K562 (cell line): ENCODE measurements at regions not wholly inside any gene's neighbourhood (a gene's known extent, or its start where the extent isn't known, plus 50 kb on each side); places are given as distances from the start of the nearest gene placed in this dataset.
"Not testable (repeated sequence)": the region's sequence is repeated elsewhere in the genome, so short reads cannot be mapped to it uniquely, and the experiment has no call there.

ENCODE experiments used
- ATAC-seq: fragments of 200-7000 bp; cut with Tn5 transposase; 3 replicates; pipeline ENCODE4 v1.9.1; 2020; ENCODE audit warnings: moderate library complexity
- BruUV-seq: library from RNA; stranded (reverse); fragments of 400-500 nt; replicated peaks from 2 replicates; lab custom pipeline; 2021; lab: Mats Ljungman, UMichigan
- CTCF ChIA-PET: fragments of 300-600 bp; formaldehyde crosslinking; extraction: SDS; loops from one replicate; lab custom pipeline; 2021; ENCODE audit warnings: low intra/inter-chr PET ratio; lab: Yijun Ruan, JAX
- POLR2A ChIA-PET: fragments of 300-600, 350-650 bp; sonication (Branson Sonifier 250); formaldehyde crosslinking; extraction: SDS; loops from one replicate; lab custom pipeline; 2021; ENCODE audit warnings: antibody characterized with exemption, inconsistent platforms; lab: Yijun Ruan, JAX
- DNase-seq, 4 experiments: peaks; one replicate each; pipeline versions ENCODE4 v3.0.0 to v3.0.0-alpha.2; 2011 to 2018; ENCODE audit warnings: low spot score in 3 of 4, mixed read lengths in 3 of 4; ENCODE audit errors: extremely low read depth in 1 of 4
- FAIRE-seq: peaks from 2 replicates; lab custom pipeline; 2011; peaks lifted over from hg19 to GRCh38; lab: Jason Lieb, UNC
- H2AFZ ChIP-seq: 2 replicates; pipeline ENCODE4 v1.6.0; 2011; ENCODE audit warnings: low read depth, low read length, control low read depth, inconsistent platforms
- H3K27ac ChIP-seq: fragments of 200-600 bp; 3 replicates; pipeline ENCODE4 v1.8.0; 2011; ENCODE audit warnings: low read depth, mild to moderate bottlenecking, control low read depth, inconsistent platforms, low read length, moderate library complexity, mixed read lengths; ENCODE audit errors: extremely low read depth
- H3K27me3 ChIP-seq, 2 experiments: fragments of 300-600 bp in 1 of 2; 2 replicates in 1 of 2; 3 replicates in 1 of 2; pipeline versions ENCODE4 v1.6.0 to v1.8.0; 2011; ENCODE audit warnings: inconsistent platforms in 2 of 2, low read length in 2 of 2, mild to moderate bottlenecking in 1 of 2, mixed read lengths in 1 of 2, moderate library complexity in 1 of 2; ENCODE audit not compliant: control insufficient read depth in 2 of 2, insufficient read depth in 2 of 2
- H3K36me3 ChIP-seq: fragments of 300-600 bp; 3 replicates; pipeline ENCODE4 v1.8.0; 2011; ENCODE audit warnings: mild to moderate bottlenecking, low read length, inconsistent platforms; ENCODE audit not compliant: control insufficient read depth, insufficient read depth
- H3K4me1 ChIP-seq, 2 experiments: fragments of 200-600 bp in 1 of 2; replicated peaks in 1 of 2; 2 replicates in 1 of 2; 3 replicates in 1 of 2; pipeline versions ENCODE4 v1.5.1 to v1.8.0; 2011; ENCODE audit warnings: inconsistent platforms in 2 of 2, low read length in 2 of 2, mild to moderate bottlenecking in 1 of 2, mixed read lengths in 1 of 2, moderate library complexity in 1 of 2; ENCODE audit not compliant: control insufficient read depth in 2 of 2, insufficient read depth in 2 of 2
- H3K4me2 ChIP-seq: 2 replicates; pipeline ENCODE4 v1.6.1; 2011; ENCODE audit warnings: low read length, control low read depth, inconsistent platforms, mixed read lengths; ENCODE audit not compliant: insufficient read depth
- H3K4me3 ChIP-seq: fragments of 200-600 bp; sonication (generic), shearing (Covaris generic); 2 replicates; pipeline ENCODE4 v1.5.1; 2016; ENCODE audit warnings: control low read depth, inconsistent platforms
- H3K79me2 ChIP-seq: fragments of 200-600 bp; 3 replicates; pipeline ENCODE4 v1.8.0; 2011; ENCODE audit warnings: low read length, inconsistent platforms; ENCODE audit not compliant: control insufficient read depth, insufficient read depth
- H3K9ac ChIP-seq, 2 experiments: 2 replicates each; pipeline versions ENCODE4 v1.6.0 to v1.6.1; 2011; ENCODE audit warnings: low read depth in 2 of 2, low read length in 2 of 2, control low read depth in 1 of 2, inconsistent platforms in 1 of 2, mild to moderate bottlenecking in 1 of 2, mixed read lengths in 1 of 2; ENCODE audit not compliant: insufficient read depth in 1 of 2
- H3K9me1 ChIP-seq: one replicate; pipeline ENCODE4 v1.6.0; 2011; ENCODE audit warnings: inconsistent platforms, mild to moderate bottlenecking, low read length, moderate library complexity; ENCODE audit not compliant: control insufficient read depth, insufficient read depth
- H3K9me3 ChIP-seq: replicated peaks from 2 replicates; pipeline ENCODE4 v1.5.1; 2011; ENCODE audit warnings: low read depth, low read length, inconsistent platforms; ENCODE audit not compliant: control insufficient read depth, insufficient read depth
- H4K20me1 ChIP-seq: replicated peaks from 2 replicates; pipeline ENCODE4 v1.6.1; 2011; ENCODE audit warnings: low read length, inconsistent platforms, mixed read lengths; ENCODE audit not compliant: control insufficient read depth, insufficient read depth
- ID3 ChIP-seq, 2 experiments: fragments of 250-450 bp in 1 of 2; fragments of 450-650 bp in 1 of 2; sonication (Bioruptor Pico) in 1 of 2; IDR thresholded peaks; 2 replicates each; pipeline versions ENCODE4 v1.6.1 to v1.8.0; 2016 to 2021; ENCODE audit warnings: mild to moderate bottlenecking in 2 of 2, moderate library complexity in 2 of 2, missing compliant biosample characterization in 1 of 2, missing genetic modification characterization in 1 of 2
- SRF ChIP-seq, 2 experiments: fragments of 250-450, 450-650 bp in 1 of 2; sonication (Bioruptor Pico) in 1 of 2; sonication (generic) in 1 of 2; formaldehyde crosslinking; IDR thresholded peaks; 2 replicates each; pipeline versions ENCODE4 v1.5.0 to v1.5.1; 2020 to 2022; ENCODE audit warnings: mild to moderate bottlenecking in 1 of 2, missing genetic modification reagents in 1 of 2
- TGIF2 ChIP-seq: sonication (generic); formaldehyde crosslinking; IDR thresholded peaks from 2 replicates; pipeline ENCODE4 v1.8.1; 2022; ENCODE audit warnings: mild to moderate bottlenecking, missing genetic modification reagents, moderate library complexity
- ZNF609 ChIP-seq: sonication (generic); formaldehyde crosslinking; IDR thresholded peaks from 2 replicates; pipeline ENCODE4 v1.8.1; 2023; ENCODE audit warnings: missing genetic modification reagents, mild to moderate bottlenecking, borderline replicate concordance
- WGBS: fragments of 100-300 bp; shearing (Covaris generic); methylation state at CpG from one replicate; pipeline ENCODE4 v1.1.6; 2016; ENCODE audit warnings: low coverage, mixed read lengths; ENCODE audit not compliant: insufficient coverage; ENCODE audit errors: missing lambda C conversion rate; 5-methylcytosine and 5-hydroxymethylcytosine counted together
- in situ Hi-C: fragments of 300-500 bp; cut with MboI; formaldehyde crosslinking; loops from 4 replicates; pipeline ENCODE4 v1.15.0; 2018; ENCODE audit warnings: inconsistent platforms, mixed read lengths
- intact Hi-C: fragments of 100-400 bp; cut with micrococcal nuclease; formaldehyde crosslinking; loops from 2 replicates; pipeline ENCODE4 v1.14.2; 2022

- TF ChIP-seq SRF (CRISPR knock-in tag; IDR thresholded peaks at IDR 0.05), result no peak
- TF ChIP-seq ID3 (CRISPR knock-in tag; IDR thresholded peaks at IDR 0.05), result no peak
- no peak for TF ChIP-seq ID3 (tag; IDR thresholded peaks at IDR 0.05)
- no peak for TF ChIP-seq TGIF2 (CRISPR knock-in tag)
- TF ChIP-seq ZNF609 (CRISPR knock-in tag), result no peak
Measured at GRCh38 chr20:51923633-51924032, 121.3 kb upstream of the SALL4 start (continued).

GRCh38 chr20:51922812-51923211 lies 120.5 kb upstream of the SALL4 start:
- H2AFZ ChIP-seq, H4K20me1 ChIP-seq, BruUV-seq, H3K9me1 ChIP-seq, H3K9me3 ChIP-seq, H3K9ac ChIP-seq, H3K4me1 ChIP-seq, CTCF ChIA-PET, H3K27ac ChIP-seq, ATAC-seq, H3K4me2 ChIP-seq, H3K79me2 ChIP-seq, intact Hi-C loops, in situ Hi-C loops, DNase-seq, H3K36me3 ChIP-seq, H3K4me3 ChIP-seq, POLR2A ChIA-PET, FAIRE-seq: not testable (repeated sequence)
- 6% methylated on average over 12 of the region's 12 CpGs for WGBS
- peaks cover 11 to 16% of the 10 kb centered on the region in 2 experiments; a peak in 3 of 5 replicates for H3K27me3 ChIP-seq
